ENCODE measurements at regions not wholly inside any gene's neighbourhood (a gene's known extent, or its start where the extent isn't known, plus 50 kb on each side); places are given as distances from the start of the nearest gene placed in this dataset.
A peak's percentile ranks its signal among the peaks of the same experiment; 100 is the strongest.

- peak; percentile 98 for DNase-seq (ENCODE audit: low read depth)
Measured at GRCh38 chr4:54543088-54543795, 114.5 kb upstream of the KIT start.

- no peak for DNase-seq (ENCODE audit: low read depth)
Measured at GRCh38 chr4:54545663-54546424, 111.9 kb upstream of the KIT start.

GRCh38 chr4:54547299-54548097, 110.3 kb upstream of the KIT start:
- DNase-seq (ENCODE audit: low read depth), result no peak

GRCh38 chr4:54548098-54548620, 109.6 kb upstream of the KIT start:
- no peak for DNase-seq (ENCODE audit: low read depth)

- no peak for DNase-seq (ENCODE audit: low read depth)
Measured at GRCh38 chr4:54548831-54549460, 108.8 kb upstream of the KIT start.

GRCh38 chr4:54550395-54551171, 107.2 kb upstream of the KIT start:
- DNase-seq (ENCODE audit: low read depth), result no peak

- DNase-seq (ENCODE audit: low read depth), result peak; percentile 71
Measured at GRCh38 chr4:54553001-54553400, 104.8 kb upstream of the KIT start.

- no peak for DNase-seq (ENCODE audit: low read depth)
Measured at GRCh38 chr4:54554339-54554990, 103.3 kb upstream of the KIT start.

GRCh38 chr4:54556051-54556450, 101.7 kb upstream of the KIT start:
- DNase-seq (ENCODE audit: low read depth), result no peak

GRCh38 chr4:54556587-54556986, 101.2 kb upstream of the KIT start:
- no peak for DNase-seq (ENCODE audit: low read depth)

GRCh38 chr4:54558889-54559677, 98.7 kb upstream of the KIT start:
- DNase-seq (ENCODE audit: low read depth), result no peak

- DNase-seq (ENCODE audit: low read depth), result no peak
Measured at GRCh38 chr4:54560513-54560912, 97.2 kb upstream of the KIT start.

GRCh38 chr4:54561940-54562339, 95.8 kb upstream of the KIT start:
- DNase-seq (ENCODE audit: low read depth), result no peak

GRCh38 chr4:54566608-54567007, 91.1 kb upstream of the KIT start:
- no peak for DNase-seq (ENCODE audit: low read depth)

GRCh38 chr4:54567327-54567726, 90.4 kb upstream of the KIT start:
- DNase-seq (ENCODE audit: low read depth), result no peak

- DNase-seq (ENCODE audit: low read depth), result peak; percentile 88
Measured at GRCh38 chr4:54568184-54568583, 89.6 kb upstream of the KIT start.

- no peak for DNase-seq (ENCODE audit: low read depth)
Measured at GRCh38 chr4:54570822-54571221, 86.9 kb upstream of the KIT start.

GRCh38 chr4:54571293-54572151, 86.2 kb upstream of the KIT start:
- no peak for DNase-seq (ENCODE audit: low read depth)

GRCh38 chr4:54572152-54572542, 85.6 kb upstream of the KIT start:
- DNase-seq (ENCODE audit: low read depth), result no peak

All from GM04503 (cell line).